ENCODE measurements at regions not wholly inside any gene's neighbourhood (a gene's known extent, or its start where the extent isn't known, plus 50 kb on each side); places are given as distances from the start of the nearest gene placed in this dataset.

DNA sequence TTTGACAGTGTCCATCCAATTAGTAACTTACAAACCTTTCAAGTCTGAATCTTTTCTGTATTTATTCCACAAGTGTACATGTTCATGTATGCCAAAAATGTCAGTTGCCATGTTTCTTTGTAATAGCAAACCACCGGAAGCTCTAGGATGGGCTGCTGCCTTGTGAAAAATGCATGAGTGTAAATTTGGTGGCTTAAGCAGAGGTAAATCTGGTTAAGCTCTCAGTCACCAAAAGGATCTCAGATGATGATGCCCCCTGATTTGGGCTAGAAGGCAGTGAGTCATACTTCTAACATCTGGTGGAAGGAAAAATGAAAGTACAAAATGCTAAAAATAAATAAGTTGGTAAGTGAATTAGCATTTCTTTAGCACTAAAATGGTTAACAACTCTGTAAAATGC lies 567.5 kb downstream of the ELAVL2 start:
- Mint-ChIP-seq H3K4me3 (no peak overlapping the region), H3K27ac (ENCODE audit: unreplicated experiment) (no peak overlapping the region)

DNA sequence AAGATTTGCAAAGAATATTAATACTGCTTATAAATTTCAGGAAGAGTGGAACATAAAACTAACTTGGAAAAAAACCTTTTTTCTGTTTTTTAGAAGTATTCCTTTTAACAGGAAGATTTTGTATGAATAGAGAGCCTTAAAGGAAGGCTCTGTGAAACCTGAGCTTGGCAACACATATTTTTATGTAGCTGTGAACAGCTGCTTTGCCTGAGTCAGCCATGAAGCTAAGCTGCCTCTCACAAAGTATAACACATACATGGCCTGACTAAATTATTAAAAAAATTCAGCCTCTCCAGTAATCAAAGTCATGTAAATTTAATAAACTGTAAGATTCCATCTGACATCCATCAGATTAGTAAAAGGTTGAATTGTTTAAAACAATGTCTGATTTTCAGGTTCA lies 547.5 kb downstream of the ELAVL2 start:
- H3K27ac Mint-ChIP-seq (ENCODE audit: unreplicated experiment): no peak overlapping the region
- no peaks in the 10 kb centered on the region for H3K9me3 Mint-ChIP-seq

More for the DNA sequence above, 567.5 kb downstream of the ELAVL2 start:
- H3K4me1 Mint-ChIP-seq: no peaks in the 10 kb centered on the region
- H3K9me3 Mint-ChIP-seq: no peaks in the 10 kb centered on the region
- H3K27me3 Mint-ChIP-seq (ENCODE audit: low read depth): no peaks in the 10 kb centered on the region
- no peaks in the 10 kb centered on the region for H3K36me3 Mint-ChIP-seq (ENCODE audit: low read depth)
- no peak for DNase-seq (ENCODE audit: low read depth, low spot score)
- TF ChIP-seq, protein P1, sequence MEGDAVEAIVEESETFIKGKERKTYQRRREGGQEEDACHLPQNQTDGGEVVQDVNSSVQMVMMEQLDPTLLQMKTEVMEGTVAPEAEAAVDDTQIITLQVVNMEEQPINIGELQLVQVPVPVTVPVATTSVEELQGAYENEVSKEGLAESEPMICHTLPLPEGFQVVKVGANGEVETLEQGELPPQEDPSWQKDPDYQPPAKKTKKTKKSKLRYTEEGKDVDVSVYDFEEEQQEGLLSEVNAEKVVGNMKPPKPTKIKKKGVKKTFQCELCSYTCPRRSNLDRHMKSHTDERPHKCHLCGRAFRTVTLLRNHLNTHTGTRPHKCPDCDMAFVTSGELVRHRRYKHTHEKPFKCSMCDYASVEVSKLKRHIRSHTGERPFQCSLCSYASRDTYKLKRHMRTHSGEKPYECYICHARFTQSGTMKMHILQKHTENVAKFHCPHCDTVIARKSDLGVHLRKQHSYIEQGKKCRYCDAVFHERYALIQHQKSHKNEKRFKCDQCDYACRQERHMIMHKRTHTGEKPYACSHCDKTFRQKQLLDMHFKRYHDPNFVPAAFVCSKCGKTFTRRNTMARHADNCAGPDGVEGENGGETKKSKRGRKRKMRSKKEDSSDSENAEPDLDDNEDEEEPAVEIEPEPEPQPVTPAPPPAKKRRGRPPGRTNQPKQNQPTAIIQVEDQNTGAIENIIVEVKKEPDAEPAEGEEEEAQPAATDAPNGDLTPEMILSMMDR (conservative IDR thresholded peaks at IDR 0.05): no peak

DNA sequence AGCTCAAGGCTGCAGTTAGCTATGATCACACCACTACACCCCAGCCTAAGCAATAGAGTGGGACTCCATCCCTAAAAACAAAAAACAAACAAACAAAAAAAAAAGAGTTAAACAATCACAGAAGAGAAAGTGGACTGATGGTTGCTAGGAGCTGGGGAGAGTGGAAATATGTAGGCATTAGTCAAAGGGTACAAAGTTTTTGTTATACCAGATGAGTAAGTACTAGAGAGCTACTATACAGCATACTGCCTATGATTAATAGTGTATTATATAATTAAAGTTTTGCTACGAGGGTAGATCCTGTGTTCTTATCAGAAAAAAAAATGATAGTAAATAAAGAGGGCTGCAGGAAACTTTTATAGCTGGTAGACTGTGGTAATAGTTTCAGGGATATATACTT lies 538.6 kb downstream of the ELAVL2 start:
- TF ChIP-seq, protein P1 (conservative IDR thresholded peaks at IDR 0.05): no peak
- Mint-ChIP-seq H3K27ac (ENCODE audit: unreplicated experiment) (no peak overlapping the region), H3K4me1 (peaks cover 23% of the 10 kb centered on the region)

More for the DNA sequence above, 547.5 kb downstream of the ELAVL2 start:
- peaks cover 3% of the 10 kb centered on the region for H3K4me1 Mint-ChIP-seq
- H3K27me3 Mint-ChIP-seq (ENCODE audit: low read depth): no peaks in the 10 kb centered on the region
- no peak for DNase-seq (ENCODE audit: low read depth, low spot score)
- no peak overlapping the region for H3K4me3 Mint-ChIP-seq
- no peaks in the 10 kb centered on the region for H3K36me3 Mint-ChIP-seq (ENCODE audit: low read depth)
- TF ChIP-seq, protein P1 (conservative IDR thresholded peaks at IDR 0.05): no peak

DNA sequence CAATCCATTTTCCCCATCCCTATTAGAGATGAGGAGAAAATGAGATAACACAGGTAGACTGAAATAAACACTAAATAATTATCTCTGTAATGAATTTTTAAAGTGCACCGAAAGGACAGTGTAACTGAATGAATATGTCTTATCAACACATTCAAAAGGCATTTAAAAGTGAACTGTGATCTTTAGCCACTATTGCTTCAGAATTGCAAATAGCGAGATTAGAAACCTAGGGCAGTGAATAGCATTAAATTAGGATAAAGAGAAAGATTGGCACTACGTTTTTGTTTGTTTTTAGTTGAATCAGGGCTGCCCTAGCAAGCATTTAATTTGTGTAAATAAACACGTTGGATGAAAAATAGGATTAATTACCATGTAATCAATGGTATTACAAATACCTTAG lies 537.5 kb downstream of the ELAVL2 start:
- Mint-ChIP-seq H3K4me1 (peaks cover 23% of the 10 kb centered on the region), H3K27ac (ENCODE audit: unreplicated experiment) (no peak overlapping the region)

More for the DNA sequence above, 538.6 kb downstream of the ELAVL2 start:
- no peaks in the 10 kb centered on the region for H3K27me3 Mint-ChIP-seq (ENCODE audit: low read depth)
- H3K4me3 Mint-ChIP-seq: no peak overlapping the region
- no peaks in the 10 kb centered on the region for H3K9me3 Mint-ChIP-seq
- H3K36me3 Mint-ChIP-seq (ENCODE audit: low read depth): no peaks in the 10 kb centered on the region
- DNase-seq (ENCODE audit: low read depth, low spot score): no peak

DNA sequence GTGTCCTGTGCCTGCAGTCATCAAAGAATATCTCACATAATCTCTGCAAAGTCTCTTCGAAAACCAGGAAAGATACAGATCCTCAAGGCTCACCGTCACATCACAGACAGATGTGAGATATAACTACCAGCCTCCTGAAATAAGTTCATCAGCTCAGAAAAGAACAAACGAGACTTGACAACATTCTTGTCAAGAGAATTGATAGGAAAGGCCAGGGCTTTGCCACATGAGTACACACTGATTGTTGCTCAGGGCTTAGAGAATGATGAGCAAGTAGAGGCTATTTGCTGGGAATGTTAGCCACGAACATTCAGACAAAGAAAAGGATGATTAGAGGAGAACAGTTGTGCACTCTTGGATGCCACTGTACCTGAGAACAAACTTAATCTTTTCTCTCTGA lies 535.1 kb downstream of the ELAVL2 start:
- Mint-ChIP-seq H3K36me3 (ENCODE audit: low read depth) (no peaks in the 10 kb centered on the region), H3K9me3 (no peaks in the 10 kb centered on the region), H3K27me3 (ENCODE audit: low read depth) (no peaks in the 10 kb centered on the region), H3K27ac (ENCODE audit: unreplicated experiment) (peak overlapping the region; percentile 84), H3K4me1 (peaks cover 23% of the 10 kb centered on the region), H3K4me3 (no peak overlapping the region)
- DNase-seq (ENCODE audit: low read depth, low spot score): no peak
- TF ChIP-seq, protein P1 (conservative IDR thresholded peaks at IDR 0.05): no peak

More for the DNA sequence above, 537.5 kb downstream of the ELAVL2 start:
- no peak for DNase-seq (ENCODE audit: low read depth, low spot score)
- no peaks in the 10 kb centered on the region for H3K36me3 Mint-ChIP-seq (ENCODE audit: low read depth)
- H3K9me3 Mint-ChIP-seq: no peaks in the 10 kb centered on the region
- H3K27me3 Mint-ChIP-seq (ENCODE audit: low read depth): no peaks in the 10 kb centered on the region
- TF ChIP-seq, protein P1 (conservative IDR thresholded peaks at IDR 0.05): no peak
- no peak overlapping the region for H3K4me3 Mint-ChIP-seq

DNA sequence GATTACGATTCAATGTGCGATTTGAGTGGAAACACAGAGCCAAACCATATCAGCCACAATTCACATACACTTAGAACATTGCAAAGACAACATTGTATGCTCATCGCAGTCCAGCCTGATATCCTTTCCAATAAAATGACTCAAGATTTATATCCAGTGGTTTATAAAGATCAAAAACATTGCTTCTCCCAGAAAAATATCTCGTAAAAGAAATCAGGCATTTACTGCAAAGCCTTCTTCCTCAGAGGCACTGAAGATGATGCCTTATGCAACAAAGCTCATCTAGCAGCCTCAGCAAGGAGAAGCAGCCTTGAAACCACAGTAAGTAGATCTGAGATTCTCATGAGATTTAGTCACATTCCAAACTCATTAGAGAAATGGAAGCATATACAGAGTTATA lies 523.8 kb downstream of the ELAVL2 start:
- H3K4me3 Mint-ChIP-seq: no peak overlapping the region
- DNase-seq (ENCODE audit: low read depth, low spot score): no peak
- no peaks in the 10 kb centered on the region for H3K9me3 Mint-ChIP-seq
- no peak overlapping the region for H3K27ac Mint-ChIP-seq (ENCODE audit: unreplicated experiment)
- H3K36me3 Mint-ChIP-seq (ENCODE audit: low read depth): no peaks in the 10 kb centered on the region
- H3K27me3 Mint-ChIP-seq (ENCODE audit: low read depth): no peaks in the 10 kb centered on the region
- TF ChIP-seq, protein P1 (conservative IDR thresholded peaks at IDR 0.05): no peak
- no peaks in the 10 kb centered on the region for H3K4me1 Mint-ChIP-seq
